ENCODE measurements at regions not wholly inside any gene's neighbourhood (a gene's known extent, or its start where the extent isn't known, plus 50 kb on each side); places are given as distances from the start of the nearest gene placed in this dataset.

DNA sequence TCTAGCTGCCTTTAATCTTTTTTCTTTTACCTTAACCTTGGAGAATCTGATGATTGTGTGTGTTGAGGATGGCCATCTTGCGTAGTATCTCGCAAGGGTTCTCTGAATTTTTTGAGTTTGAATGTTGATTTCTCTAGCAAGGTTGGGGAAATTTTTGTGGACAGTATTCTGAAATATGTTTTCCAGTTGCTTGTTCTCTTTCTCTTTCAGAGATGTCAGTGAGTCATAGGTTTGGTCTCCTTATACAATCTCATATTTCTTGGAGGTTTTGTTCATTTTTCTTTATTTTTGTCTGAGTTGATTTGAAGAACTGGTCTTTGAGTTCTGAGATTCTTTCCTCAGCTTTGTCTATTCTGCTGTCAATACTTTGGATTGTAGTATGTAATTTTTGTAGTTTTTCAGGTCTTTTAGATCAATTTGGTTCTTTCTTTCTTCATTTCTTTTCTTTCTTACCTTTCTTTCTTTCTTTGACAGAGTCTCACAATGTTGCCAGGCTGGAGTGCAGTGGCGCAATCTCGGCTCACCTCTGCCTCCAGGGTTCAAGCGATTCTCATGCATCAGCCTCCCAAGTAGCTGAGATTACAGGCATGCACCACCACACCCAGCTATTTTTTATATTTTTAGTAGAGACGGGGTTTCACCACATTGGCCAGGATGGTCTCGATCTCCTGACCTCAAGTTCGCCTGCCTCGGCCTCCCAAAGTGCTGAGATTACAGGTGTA is 366.4 kb upstream of the RASGRP1 start:
- intact Hi-C loops (cut with DNase I; ENCODE audit: low total_unique reads), result no loop called here
- Histone ChIP-seq H3K4me3 (no peak overlapping the region), H3K4me1 (no peaks in the 10 kb centered on the region), H3K27ac (no peak overlapping the region), H3K9me3 (no peaks in the 10 kb centered on the region), H3K27me3 (no peaks in the 10 kb centered on the region), H3K36me3 (no peaks in the 10 kb centered on the region)
- no peak for DNase-seq
- TF ChIP-seq, protein P1, sequence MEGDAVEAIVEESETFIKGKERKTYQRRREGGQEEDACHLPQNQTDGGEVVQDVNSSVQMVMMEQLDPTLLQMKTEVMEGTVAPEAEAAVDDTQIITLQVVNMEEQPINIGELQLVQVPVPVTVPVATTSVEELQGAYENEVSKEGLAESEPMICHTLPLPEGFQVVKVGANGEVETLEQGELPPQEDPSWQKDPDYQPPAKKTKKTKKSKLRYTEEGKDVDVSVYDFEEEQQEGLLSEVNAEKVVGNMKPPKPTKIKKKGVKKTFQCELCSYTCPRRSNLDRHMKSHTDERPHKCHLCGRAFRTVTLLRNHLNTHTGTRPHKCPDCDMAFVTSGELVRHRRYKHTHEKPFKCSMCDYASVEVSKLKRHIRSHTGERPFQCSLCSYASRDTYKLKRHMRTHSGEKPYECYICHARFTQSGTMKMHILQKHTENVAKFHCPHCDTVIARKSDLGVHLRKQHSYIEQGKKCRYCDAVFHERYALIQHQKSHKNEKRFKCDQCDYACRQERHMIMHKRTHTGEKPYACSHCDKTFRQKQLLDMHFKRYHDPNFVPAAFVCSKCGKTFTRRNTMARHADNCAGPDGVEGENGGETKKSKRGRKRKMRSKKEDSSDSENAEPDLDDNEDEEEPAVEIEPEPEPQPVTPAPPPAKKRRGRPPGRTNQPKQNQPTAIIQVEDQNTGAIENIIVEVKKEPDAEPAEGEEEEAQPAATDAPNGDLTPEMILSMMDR (IDR thresholded peaks at IDR 0.05), result no peak

DNA sequence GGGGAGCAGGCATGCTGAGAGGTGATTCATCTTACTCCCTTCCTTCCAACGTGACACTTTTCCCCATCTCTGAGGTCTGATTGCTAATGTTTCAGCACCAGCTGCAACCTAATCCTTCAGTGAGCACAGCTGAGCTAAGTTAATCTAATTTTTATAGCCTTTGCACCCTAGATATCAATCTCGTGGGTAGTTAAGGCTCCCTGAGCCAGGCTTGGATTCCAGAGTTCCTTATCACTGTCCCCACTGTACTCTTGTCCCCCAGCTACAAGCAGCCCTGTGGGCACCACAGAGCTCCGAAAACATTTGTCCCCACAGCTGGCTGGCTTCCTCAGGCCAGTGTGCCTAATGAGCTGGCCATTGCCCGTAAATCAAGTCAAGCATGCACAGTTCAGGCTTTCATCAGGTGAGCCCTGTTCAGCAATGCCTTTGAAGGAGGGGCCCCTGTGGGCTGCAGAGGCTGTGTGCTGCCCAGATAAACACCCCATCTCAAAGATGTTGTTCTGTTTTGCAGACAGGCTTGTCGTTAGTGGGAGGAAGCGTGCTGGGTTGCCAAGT is 376.9 kb upstream of the RASGRP1 start:
- no peaks in the 10 kb centered on the region for H3K36me3 ChIP-seq
- H3K27me3 ChIP-seq, result no peaks in the 10 kb centered on the region
- TF ChIP-seq, protein P1 (IDR thresholded peaks at IDR 0.05), result no peak
- no peak overlapping the region for H3K4me3 ChIP-seq
- H3K4me1 ChIP-seq, result peaks cover 0 to 10% (median 5%) of the 10 kb centered on the region in 4 donors
- H3K27ac ChIP-seq, result no peak overlapping the region
- peak in 1 of 2 donors; percentile 25 for DNase-seq
- no peaks in the 10 kb centered on the region for H3K9me3 ChIP-seq
- intact Hi-C loops (cut with DNase I; ENCODE audit: low total_unique reads), result no loop called here

- Histone ChIP-seq H3K4me3 (no peak overlapping the region), H3K36me3 (no peaks in the 10 kb centered on the region), H3K4me1 (peaks cover 0 to 10% (median 5%) of the 10 kb centered on the region in 4 donors), H3K27me3 (no peaks in the 10 kb centered on the region), H3K9me3 (no peaks in the 10 kb centered on the region), H3K27ac (no peak overlapping the region)
- intact Hi-C loops (cut with DNase I; ENCODE audit: low total_unique reads), result no loop called here
- DNase-seq, result no peak
- TF ChIP-seq, protein P1 (IDR thresholded peaks at IDR 0.05), result no peak
Observed at GRCh38 chr15:38944536-38944935, 379.9 kb upstream of the RASGRP1 start.

- Histone ChIP-seq H3K27ac (no peak overlapping the region), H3K4me1 (peaks cover 0 to 10% (median 5%) of the 10 kb centered on the region in 4 donors), H3K36me3 (no peaks in the 10 kb centered on the region), H3K4me3 (no peak overlapping the region), H3K9me3 (no peaks in the 10 kb centered on the region), H3K27me3 (no peaks in the 10 kb centered on the region)
- intact Hi-C loops (cut with DNase I; ENCODE audit: low total_unique reads), result no loop called here
- TF ChIP-seq, protein P1 (IDR thresholded peaks at IDR 0.05), result no peak
- no peak for DNase-seq
Observed at GRCh38 chr15:38945551-38946298, 381.1 kb upstream of the RASGRP1 start.

GRCh38 chr15:38954090-38954489 is 389.5 kb upstream of the RASGRP1 start:
- no peak for DNase-seq
- Histone ChIP-seq H3K27ac (no peak overlapping the region), H3K27me3 (no peaks in the 10 kb centered on the region), H3K36me3 (no peaks in the 10 kb centered on the region), H3K9me3 (no peaks in the 10 kb centered on the region), H3K4me3 (no peak overlapping the region), H3K4me1 (no peaks in the 10 kb centered on the region)
- TF ChIP-seq, protein P1 (IDR thresholded peaks at IDR 0.05), result no peak
- intact Hi-C loops (cut with DNase I; ENCODE audit: low total_unique reads), result no loop called here
